GM23248 (cell line): ENCODE measurements at regions not wholly inside any gene's neighbourhood (a gene's known extent, or its start where the extent isn't known, plus 50 kb on each side); places are given as distances from the start of the nearest gene placed in this dataset.

Experiments used
- EZH2 ChIP-seq: fragments of 200-600 bp; sonication (generic); IDR thresholded peaks from 2 replicates; pipeline ENCODE4 v1.6.1; 2018; ENCODE audit warnings: antibody characterized with exemption, mild to moderate bottlenecking; ENCODE audit not compliant: insufficient read depth, poor library complexity, severe bottlenecking
- EZH2phosphoT487 ChIP-seq: fragments of 200-600 bp; sonication (generic); IDR thresholded peaks from 2 replicates; pipeline ENCODE4 v1.6.1; 2018; ENCODE audit warnings: antibody characterized with exemption, moderate library complexity, mild to moderate bottlenecking, low read depth; ENCODE audit not compliant: insufficient read depth

GRCh38 chr4:11710453-11711093 is 281.9 kb upstream of the HS3ST1 start:
- TF ChIP-seq EZH2 = no peak
- TF ChIP-seq EZH2phosphoT487 = no peak
